ENCODE measurements at regions not wholly inside any gene's neighbourhood (a gene's known extent, or its start where the extent isn't known, plus 50 kb on each side); places are given as distances from the start of the nearest gene placed in this dataset.

DNA sequence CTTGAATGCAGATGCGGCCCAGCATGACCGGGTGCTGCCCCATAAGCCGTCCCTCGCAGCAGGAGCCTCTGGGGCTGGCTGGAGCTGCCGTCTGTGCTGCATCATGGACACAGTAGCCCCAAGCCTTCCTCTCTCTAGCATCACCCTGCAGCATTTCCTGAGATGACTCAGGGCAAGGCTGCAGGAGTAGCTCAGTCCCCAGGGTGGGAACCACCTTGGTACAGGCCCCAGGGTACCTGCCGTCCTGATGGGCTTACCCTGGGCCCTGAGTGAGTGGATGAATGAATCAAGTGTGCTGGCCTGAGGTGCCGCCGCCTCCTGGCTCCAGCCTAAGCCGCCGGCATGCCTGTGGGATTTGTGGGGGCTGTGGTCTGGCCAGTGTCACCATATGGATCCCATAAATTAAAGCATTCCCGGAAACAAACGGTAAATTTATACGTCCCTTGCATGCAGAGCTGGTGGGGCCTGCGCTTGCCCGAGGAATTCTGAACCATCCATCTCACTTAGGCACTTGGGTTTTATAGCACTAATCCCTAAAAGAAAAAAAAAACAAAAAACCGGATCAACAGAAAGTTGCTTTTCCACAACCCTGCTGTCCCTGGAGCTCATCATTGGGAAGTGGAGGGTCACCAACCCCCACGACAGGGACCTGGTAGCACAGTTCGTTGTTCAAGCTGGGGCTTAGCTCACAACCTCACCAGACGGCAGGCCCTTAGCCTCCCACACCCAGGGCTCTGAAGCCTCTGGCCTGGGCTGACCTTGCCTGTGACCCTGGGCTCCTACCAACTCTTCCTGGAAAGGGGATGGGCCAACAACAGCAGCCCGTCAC is 242.6 kb upstream of the CIBAR2 start:
- Histone ChIP-seq H3K27me3 (ENCODE audit: control insufficient read depth, insufficient read depth, low read length) (no peaks in the 10 kb centered on the region), H3K36me3 (ENCODE audit: control insufficient read depth, insufficient read depth, low read length) (no peaks in the 10 kb centered on the region), H3K27ac (ENCODE audit: low read depth, low read length) (peak overlapping the region; percentile 73), H3K4me1 (ENCODE audit: control insufficient read depth, insufficient read depth, low read length) (peaks cover 26% of the 10 kb centered on the region), H3K9ac (ENCODE audit: low read length) (no peak overlapping the region), H3K4me3 (ENCODE audit: low read length) (no peak overlapping the region)

DNA sequence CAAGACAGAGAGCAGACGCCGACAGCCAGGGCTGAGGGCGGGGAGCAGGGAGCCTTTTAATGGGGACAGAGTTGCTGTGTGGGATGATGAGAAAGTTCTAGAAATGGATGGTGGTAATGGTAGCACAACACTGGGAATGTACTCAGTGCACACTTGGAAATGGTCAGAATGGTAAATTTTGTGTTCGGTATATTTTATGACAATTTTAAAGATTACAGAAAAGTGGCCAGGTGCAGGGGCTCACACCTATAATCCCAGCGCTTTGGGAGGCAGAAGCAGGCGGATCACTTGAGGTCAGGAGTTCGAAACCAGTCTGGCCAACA is 243.2 kb upstream of the CIBAR2 start:
- no peaks in the 10 kb centered on the region for H3K27me3 ChIP-seq (ENCODE audit: control insufficient read depth, insufficient read depth, low read length)
- H3K4me3 ChIP-seq (ENCODE audit: low read length): no peak overlapping the region
- no peak overlapping the region for H3K9ac ChIP-seq (ENCODE audit: low read length)
- H3K36me3 ChIP-seq (ENCODE audit: control insufficient read depth, insufficient read depth, low read length): no peaks in the 10 kb centered on the region
- H3K4me1 ChIP-seq (ENCODE audit: control insufficient read depth, insufficient read depth, low read length): peaks cover 24% of the 10 kb centered on the region
- H3K27ac ChIP-seq (ENCODE audit: low read depth, low read length): peak overlapping the region; percentile 73

DNA sequence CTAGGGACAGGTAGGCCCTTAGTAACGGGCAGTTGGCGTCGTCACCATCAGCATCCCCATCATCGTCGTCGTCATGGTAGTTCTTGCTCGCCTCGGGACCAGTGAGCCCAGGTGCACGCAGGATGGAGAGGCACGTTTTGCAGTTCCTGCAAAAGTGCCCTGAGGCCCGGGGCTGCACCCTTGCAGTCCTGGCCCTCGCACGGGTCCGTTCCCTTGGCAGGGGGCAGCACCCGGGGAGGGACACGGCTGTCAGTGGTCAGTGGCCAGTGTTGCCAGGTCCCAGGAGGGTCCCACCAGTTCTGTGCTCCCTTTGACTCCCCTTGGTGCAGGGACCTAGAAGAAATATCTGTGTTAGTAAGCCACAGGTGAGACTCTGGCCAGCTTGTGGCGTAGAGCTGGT is 243.9 kb upstream of the CIBAR2 start:
- H3K27ac ChIP-seq (ENCODE audit: low read depth, low read length): no peak overlapping the region
- H3K36me3 ChIP-seq (ENCODE audit: control insufficient read depth, insufficient read depth, low read length): no peaks in the 10 kb centered on the region
- H3K4me1 ChIP-seq (ENCODE audit: control insufficient read depth, insufficient read depth, low read length): peaks cover 21% of the 10 kb centered on the region
- H3K27me3 ChIP-seq (ENCODE audit: control insufficient read depth, insufficient read depth, low read length): no peaks in the 10 kb centered on the region
- H3K4me3 ChIP-seq (ENCODE audit: low read length): no peak overlapping the region
- no peak overlapping the region for H3K9ac ChIP-seq (ENCODE audit: low read length)

DNA sequence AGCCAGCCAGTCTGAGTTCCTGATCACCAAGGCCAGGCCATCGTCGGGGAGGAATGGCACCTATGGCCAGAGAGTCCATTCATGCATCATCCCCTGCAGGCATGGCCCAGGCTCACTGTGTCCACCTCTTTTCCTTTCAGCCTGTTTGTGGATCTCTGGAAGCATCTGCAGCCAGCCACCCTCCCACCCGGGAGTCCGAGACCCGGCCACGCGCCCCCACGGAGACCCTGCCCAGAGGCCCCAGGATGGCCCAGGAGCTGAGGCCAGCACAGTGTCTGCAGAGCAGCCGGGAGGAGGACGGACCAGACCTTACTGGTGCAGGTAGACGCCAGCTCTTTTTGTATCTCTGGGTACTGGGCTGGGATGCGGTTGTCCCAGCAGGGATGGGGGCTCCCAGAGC is 245.1 kb upstream of the CIBAR2 start:
- Histone ChIP-seq H3K36me3 (ENCODE audit: control insufficient read depth, insufficient read depth, low read length) (no peaks in the 10 kb centered on the region), H3K27ac (ENCODE audit: low read depth, low read length) (no peak overlapping the region), H3K4me1 (ENCODE audit: control insufficient read depth, insufficient read depth, low read length) (peaks cover 17% of the 10 kb centered on the region), H3K27me3 (ENCODE audit: control insufficient read depth, insufficient read depth, low read length) (no peaks in the 10 kb centered on the region), H3K9ac (ENCODE audit: low read length) (no peak overlapping the region), H3K4me3 (ENCODE audit: low read length) (no peak overlapping the region)

DNA sequence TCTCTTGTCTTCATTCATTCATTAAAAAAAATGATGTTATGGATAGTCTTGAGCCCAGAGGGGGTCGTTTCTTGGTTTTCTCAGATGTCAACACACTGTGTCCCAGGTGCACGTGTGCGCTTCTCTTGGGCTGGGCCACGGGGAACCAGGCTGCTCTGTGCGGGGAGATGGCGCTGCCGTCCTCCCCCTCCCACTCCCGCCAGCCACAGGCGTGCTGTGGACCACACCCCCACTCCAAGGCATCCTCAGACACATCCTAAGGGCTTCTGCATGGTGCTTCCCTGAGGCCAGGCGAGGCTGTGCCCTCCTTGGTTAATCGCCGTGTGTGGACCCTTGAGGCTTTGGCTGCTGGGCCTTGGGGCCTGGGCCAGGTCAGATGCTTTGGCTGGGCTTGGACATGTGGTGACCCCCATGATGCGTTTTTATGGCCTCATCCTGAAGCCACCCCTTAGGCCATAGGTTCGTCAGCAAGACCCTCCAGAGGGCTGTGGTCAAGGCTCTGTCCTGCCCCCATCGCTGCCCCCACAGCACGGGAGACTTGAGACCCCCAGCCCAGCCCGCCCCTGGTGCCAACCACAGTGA is 245.7 kb upstream of the CIBAR2 start:
- Histone ChIP-seq H3K36me3 (ENCODE audit: control insufficient read depth, insufficient read depth, low read length) (no peaks in the 10 kb centered on the region), H3K9ac (ENCODE audit: low read length) (no peak overlapping the region), H3K4me3 (ENCODE audit: low read length) (no peak overlapping the region), H3K27me3 (ENCODE audit: control insufficient read depth, insufficient read depth, low read length) (no peaks in the 10 kb centered on the region), H3K4me1 (ENCODE audit: control insufficient read depth, insufficient read depth, low read length) (peaks cover 17% of the 10 kb centered on the region), H3K27ac (ENCODE audit: low read depth, low read length) (no peak overlapping the region)

DNA sequence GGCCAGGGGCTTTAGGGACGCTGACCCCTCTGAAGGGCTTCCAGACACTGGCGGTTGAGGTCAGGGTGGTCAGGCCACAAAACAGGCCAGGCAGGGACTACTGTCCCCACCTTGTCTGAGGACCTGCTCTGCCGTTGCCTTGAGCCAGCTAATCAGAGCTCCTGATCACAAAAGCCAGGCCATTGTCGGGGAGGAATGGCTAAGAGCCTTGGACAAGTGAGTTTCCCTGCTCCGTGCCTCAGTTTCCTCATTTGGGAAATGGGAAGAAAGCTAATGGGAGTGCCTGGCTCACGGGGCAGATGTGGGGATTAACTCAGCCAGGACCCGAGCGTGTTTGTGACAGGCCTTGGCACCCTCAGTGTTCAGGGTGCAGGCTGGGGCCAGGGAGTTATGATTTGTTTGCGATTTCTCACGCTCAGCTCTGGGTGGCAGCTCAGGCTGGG is 246.5 kb upstream of the CIBAR2 start:
- H3K4me3 ChIP-seq (ENCODE audit: low read length): no peak overlapping the region
- no peak overlapping the region for H3K27ac ChIP-seq (ENCODE audit: low read depth, low read length)
- H3K27me3 ChIP-seq (ENCODE audit: control insufficient read depth, insufficient read depth, low read length): no peaks in the 10 kb centered on the region
- no peak overlapping the region for H3K9ac ChIP-seq (ENCODE audit: low read length)
- no peaks in the 10 kb centered on the region for H3K36me3 ChIP-seq (ENCODE audit: control insufficient read depth, insufficient read depth, low read length)
- peaks cover 17% of the 10 kb centered on the region for H3K4me1 ChIP-seq (ENCODE audit: control insufficient read depth, insufficient read depth, low read length)

DNA sequence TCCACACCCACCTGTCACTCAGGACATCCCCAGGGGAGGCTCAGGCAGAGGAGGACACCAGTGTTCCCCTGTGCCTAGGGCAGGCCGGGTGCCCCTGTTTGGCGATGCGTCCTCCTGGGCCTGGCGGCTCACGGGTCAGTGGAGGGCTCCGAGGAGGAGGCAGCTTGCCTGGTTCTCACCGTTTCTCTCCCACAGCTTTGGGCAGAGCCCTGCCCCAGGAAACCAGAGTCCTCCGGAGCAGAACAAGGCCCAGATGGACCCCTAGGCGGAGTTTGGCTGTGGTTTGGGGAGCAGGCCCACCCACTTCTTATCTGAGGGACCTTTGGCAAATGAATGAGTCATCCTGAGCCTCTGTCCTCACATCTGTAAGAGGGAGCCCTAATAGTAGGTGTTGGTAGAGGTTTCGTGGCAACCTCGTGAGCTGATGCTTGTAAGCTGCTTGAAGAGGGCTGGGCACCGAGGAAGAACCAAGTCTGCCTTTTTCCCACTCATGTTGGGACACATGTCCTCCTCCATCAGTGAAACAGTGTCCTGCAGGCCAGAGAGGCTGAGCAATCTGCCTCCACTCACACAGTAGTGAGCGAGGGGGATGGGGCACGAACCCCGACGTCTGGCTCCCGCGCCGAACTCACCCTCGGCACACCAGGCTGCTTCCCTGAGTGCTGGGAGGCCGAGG is 247.0 kb upstream of the CIBAR2 start:
- H3K9ac ChIP-seq (ENCODE audit: low read length): no peak overlapping the region
- H3K27me3 ChIP-seq (ENCODE audit: control insufficient read depth, insufficient read depth, low read length): no peaks in the 10 kb centered on the region
- peaks cover 17% of the 10 kb centered on the region for H3K4me1 ChIP-seq (ENCODE audit: control insufficient read depth, insufficient read depth, low read length)
- H3K36me3 ChIP-seq (ENCODE audit: control insufficient read depth, insufficient read depth, low read length): no peaks in the 10 kb centered on the region
- H3K27ac ChIP-seq (ENCODE audit: low read depth, low read length): no peak overlapping the region
- no peak overlapping the region for H3K4me3 ChIP-seq (ENCODE audit: low read length)

DNA sequence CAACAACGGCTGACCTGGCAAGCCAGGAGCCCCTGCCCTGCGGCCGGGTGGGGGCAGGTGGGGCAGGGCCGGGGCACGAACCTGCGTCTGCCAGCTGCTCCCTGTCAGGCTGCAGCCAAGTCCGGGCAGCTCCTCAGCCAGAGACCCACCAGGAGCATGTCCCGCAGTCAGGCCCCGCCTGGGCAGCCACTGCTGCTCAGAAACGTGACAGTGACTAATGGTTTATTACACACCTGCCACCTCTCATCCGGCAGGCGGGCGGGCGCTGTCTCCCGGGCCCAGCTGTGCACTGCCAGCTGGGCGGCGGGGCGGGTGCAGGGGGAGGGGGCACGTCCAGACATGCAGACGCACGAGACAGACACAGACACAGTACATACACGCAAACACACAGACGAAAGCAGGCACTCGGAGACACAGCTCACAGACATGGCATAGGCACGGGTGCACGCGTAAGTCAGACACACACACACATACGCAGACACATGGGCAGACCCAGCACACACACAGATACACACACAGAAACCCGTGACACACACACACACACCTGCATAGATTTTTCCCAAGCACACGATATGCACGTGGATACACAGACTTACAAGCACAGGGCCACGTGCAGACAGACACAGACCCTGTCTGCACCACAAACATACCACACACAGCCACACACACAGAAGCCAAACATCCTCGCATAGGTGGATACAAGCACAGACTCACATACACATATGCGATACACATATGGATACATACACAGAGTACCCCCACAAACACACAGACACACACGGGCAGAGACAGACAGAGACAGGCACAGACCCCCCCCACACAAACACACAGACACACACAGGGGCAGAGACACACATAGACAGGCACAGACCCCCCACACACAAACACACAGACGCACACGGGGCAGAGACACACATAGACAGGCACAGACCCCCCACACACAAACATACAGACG is 248.3 kb upstream of the CIBAR2 start:
- H3K27me3 ChIP-seq (ENCODE audit: control insufficient read depth, insufficient read depth, low read length): no peaks in the 10 kb centered on the region
- H3K9ac ChIP-seq (ENCODE audit: low read length): no peak overlapping the region
- H3K36me3 ChIP-seq (ENCODE audit: control insufficient read depth, insufficient read depth, low read length): no peaks in the 10 kb centered on the region
- peaks cover 9% of the 10 kb centered on the region for H3K4me1 ChIP-seq (ENCODE audit: control insufficient read depth, insufficient read depth, low read length)
- no peak overlapping the region for H3K27ac ChIP-seq (ENCODE audit: low read depth, low read length)
- H3K4me3 ChIP-seq (ENCODE audit: low read length): no peak overlapping the region

DNA sequence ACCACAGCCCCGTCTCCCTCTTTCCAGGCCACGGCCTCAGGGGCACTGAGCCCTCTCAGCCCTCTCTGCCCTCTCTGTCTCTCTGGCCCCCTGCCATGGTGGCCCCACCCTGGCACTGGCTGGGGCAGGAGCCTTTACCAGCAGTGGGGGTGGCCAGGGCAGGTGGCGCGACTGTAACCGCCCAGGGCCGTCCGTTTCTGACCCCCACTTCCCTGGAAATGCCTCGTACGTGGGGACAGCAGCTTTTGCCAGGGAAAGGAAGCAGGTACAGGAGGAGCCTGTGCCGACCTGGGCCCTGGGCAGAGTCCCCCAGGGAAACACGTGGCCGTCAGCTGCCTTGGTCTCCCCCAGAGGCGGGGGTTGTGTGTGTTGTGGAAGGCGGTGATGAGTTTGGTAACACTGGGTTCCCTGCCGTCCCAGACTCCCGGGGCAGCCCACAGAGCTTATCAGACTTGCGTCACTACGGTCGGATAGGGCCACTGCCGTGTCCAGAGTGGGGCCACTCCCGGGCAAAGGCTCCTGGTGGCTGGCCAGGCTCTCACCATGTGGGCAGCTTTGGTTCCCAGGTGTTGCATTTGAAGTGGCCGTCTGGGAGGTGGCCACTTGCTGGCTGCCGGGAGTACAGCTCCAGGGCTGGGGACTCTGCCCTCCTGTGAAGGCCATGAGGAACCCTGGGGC is 249.3 kb upstream of the CIBAR2 start:
- Histone ChIP-seq H3K27ac (ENCODE audit: low read depth, low read length) (no peak overlapping the region), H3K36me3 (ENCODE audit: control insufficient read depth, insufficient read depth, low read length) (no peaks in the 10 kb centered on the region), H3K9ac (ENCODE audit: low read length) (no peak overlapping the region), H3K4me1 (ENCODE audit: control insufficient read depth, insufficient read depth, low read length) (peaks cover 18% of the 10 kb centered on the region), H3K4me3 (ENCODE audit: low read length) (no peak overlapping the region), H3K27me3 (ENCODE audit: control insufficient read depth, insufficient read depth, low read length) (no peaks in the 10 kb centered on the region)

DNA sequence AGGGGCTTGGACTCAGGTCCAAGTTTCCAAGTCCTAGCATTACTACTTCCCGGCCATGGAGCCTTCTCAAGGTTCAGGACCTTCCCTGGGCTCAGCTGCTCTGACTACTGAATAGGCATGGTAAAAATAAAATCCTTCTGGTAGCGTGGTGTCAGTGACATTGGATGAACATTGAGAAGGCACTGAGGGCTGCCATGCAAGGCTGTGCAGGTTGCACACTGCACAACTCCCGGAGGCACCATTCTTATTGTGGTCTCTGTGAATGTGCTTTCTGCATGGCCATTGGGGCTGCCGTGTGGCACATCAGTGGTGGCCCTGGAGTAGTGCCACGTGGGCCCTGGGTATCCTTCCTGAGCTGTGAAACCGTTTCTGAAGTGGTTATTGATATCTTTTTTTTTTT is 250.2 kb upstream of the CIBAR2 start:
- H3K27ac ChIP-seq (ENCODE audit: low read depth, low read length): no peak overlapping the region
- H3K27me3 ChIP-seq (ENCODE audit: control insufficient read depth, insufficient read depth, low read length): no peaks in the 10 kb centered on the region
- peaks cover 25% of the 10 kb centered on the region for H3K4me1 ChIP-seq (ENCODE audit: control insufficient read depth, insufficient read depth, low read length)
- H3K4me3 ChIP-seq (ENCODE audit: low read length): no peak overlapping the region
- H3K36me3 ChIP-seq (ENCODE audit: control insufficient read depth, insufficient read depth, low read length): no peaks in the 10 kb centered on the region
- no peak overlapping the region for H3K9ac ChIP-seq (ENCODE audit: low read length)

DNA sequence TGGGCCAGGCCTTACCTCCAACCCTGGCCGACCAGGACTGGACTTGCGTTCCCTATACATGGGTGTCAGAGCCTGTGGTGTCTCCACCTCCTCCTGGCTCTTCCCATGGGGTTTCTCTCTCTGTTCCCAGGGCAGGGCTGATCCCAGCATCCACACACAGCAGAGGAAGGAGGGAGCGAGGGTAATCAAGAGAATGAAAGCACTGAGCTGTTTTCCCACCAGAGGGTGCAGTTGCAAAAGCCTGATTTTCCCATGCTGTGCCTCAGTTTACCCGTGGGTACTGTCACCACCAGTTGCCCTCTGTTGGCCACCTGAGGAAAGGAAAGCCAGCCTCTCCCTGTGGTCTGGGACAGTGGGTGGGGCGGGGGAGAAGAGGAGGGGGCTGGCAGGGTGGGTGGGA is 249.7 kb upstream of the GSE1 start:
- H3K36me3 ChIP-seq (ENCODE audit: control insufficient read depth, insufficient read depth, low read length): no peaks in the 10 kb centered on the region
- peaks cover 25% of the 10 kb centered on the region for H3K4me1 ChIP-seq (ENCODE audit: control insufficient read depth, insufficient read depth, low read length)
- no peak overlapping the region for H3K9ac ChIP-seq (ENCODE audit: low read length)
- H3K27me3 ChIP-seq (ENCODE audit: control insufficient read depth, insufficient read depth, low read length): no peaks in the 10 kb centered on the region
- H3K27ac ChIP-seq (ENCODE audit: low read depth, low read length): no peak overlapping the region
- H3K4me3 ChIP-seq (ENCODE audit: low read length): no peak overlapping the region
